Gastrocnemius medialis (tissue), 4 donors: ENCODE measurements at regions not wholly inside any gene's neighbourhood (a gene's known extent, or its start where the extent isn't known, plus 50 kb on each side); places are given as distances from the start of the nearest gene placed in this dataset.

Source experiments
- POLR2A ChIP-seq, 2 donors: fragments of 450-650 bp; IDR thresholded peaks; one replicate each; pipeline ENCODE4 v1.6.1; 2017; ENCODE audit warnings: antibody characterized with exemption in 2 of 2, mild to moderate bottlenecking in 2 of 2, moderate library complexity in 2 of 2
- TF ChIP-seq, protein P1 (sequence below), 5 experiments: fragments of 450-650 bp in 3 of 5; fragments of 200-600 bp in 2 of 5; sonication (generic) in 2 of 5; IDR thresholded peaks in 4 of 5; conservative IDR thresholded peaks in 1 of 5; 1 replicate in 4 of 5; 2 replicates in 1 of 5; pipeline ENCODE4 v1.5.1; 2016 to 2019; ENCODE audit warnings: antibody characterized with exemption in 5 of 5, mild to moderate bottlenecking in 3 of 5, moderate library complexity in 3 of 5

GRCh38 chr3:135788978-135789377, 176.6 kb upstream of the PPP2R3A start:
- TF ChIP-seq, protein P1, sequence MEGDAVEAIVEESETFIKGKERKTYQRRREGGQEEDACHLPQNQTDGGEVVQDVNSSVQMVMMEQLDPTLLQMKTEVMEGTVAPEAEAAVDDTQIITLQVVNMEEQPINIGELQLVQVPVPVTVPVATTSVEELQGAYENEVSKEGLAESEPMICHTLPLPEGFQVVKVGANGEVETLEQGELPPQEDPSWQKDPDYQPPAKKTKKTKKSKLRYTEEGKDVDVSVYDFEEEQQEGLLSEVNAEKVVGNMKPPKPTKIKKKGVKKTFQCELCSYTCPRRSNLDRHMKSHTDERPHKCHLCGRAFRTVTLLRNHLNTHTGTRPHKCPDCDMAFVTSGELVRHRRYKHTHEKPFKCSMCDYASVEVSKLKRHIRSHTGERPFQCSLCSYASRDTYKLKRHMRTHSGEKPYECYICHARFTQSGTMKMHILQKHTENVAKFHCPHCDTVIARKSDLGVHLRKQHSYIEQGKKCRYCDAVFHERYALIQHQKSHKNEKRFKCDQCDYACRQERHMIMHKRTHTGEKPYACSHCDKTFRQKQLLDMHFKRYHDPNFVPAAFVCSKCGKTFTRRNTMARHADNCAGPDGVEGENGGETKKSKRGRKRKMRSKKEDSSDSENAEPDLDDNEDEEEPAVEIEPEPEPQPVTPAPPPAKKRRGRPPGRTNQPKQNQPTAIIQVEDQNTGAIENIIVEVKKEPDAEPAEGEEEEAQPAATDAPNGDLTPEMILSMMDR (IDR thresholded peaks at IDR 0.05 in 4 of 5, conservative IDR thresholded peaks at IDR 0.05 in 1 of 5): no peak
- TF ChIP-seq POLR2A (IDR thresholded peaks at IDR 0.05): no peak
